Liver (tissue), 2 donors: ENCODE measurements at regions not wholly inside any gene's neighbourhood (a gene's known extent, or its start where the extent isn't known, plus 50 kb on each side); places are given as distances from the start of the nearest gene placed in this dataset.

Experiments
- FOXA1 ChIP-seq: IDR thresholded peaks from 2 replicates; pipeline ENCODE4 v1.6.1; 2016; ENCODE audit warnings: antibody characterized with exemption
- TF ChIP-seq, protein P1 (sequence below): fragments of 150-350 bp; IDR thresholded peaks from 2 replicates; pipeline ENCODE4 v1.5.1; 2017; ENCODE audit warnings: improper control_type of control experiment, low read depth, low read length; ENCODE audit not compliant: missing input control
- donor health status: healthy.

DNA sequence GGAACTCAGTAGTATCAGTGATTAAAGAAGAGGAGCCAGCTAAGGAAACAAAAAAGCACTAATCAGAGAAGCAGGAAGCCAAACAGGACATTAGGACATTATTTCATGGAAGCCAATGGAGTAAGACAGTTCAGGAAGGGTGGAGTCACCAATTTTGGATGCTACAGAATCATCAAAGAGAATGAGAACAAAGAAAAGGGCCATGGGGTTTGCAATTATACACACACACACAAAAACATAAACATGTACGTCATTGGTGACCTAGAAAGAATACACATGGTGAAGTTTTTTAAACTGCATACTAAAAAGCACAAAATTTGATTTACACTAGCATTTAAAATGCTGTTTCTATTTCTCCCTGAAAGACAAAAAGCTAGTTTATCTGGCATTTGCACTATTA is 96.8 kb upstream of the MRPS30 start:
- TF ChIP-seq FOXA1: no peak
- TF ChIP-seq, protein P1, sequence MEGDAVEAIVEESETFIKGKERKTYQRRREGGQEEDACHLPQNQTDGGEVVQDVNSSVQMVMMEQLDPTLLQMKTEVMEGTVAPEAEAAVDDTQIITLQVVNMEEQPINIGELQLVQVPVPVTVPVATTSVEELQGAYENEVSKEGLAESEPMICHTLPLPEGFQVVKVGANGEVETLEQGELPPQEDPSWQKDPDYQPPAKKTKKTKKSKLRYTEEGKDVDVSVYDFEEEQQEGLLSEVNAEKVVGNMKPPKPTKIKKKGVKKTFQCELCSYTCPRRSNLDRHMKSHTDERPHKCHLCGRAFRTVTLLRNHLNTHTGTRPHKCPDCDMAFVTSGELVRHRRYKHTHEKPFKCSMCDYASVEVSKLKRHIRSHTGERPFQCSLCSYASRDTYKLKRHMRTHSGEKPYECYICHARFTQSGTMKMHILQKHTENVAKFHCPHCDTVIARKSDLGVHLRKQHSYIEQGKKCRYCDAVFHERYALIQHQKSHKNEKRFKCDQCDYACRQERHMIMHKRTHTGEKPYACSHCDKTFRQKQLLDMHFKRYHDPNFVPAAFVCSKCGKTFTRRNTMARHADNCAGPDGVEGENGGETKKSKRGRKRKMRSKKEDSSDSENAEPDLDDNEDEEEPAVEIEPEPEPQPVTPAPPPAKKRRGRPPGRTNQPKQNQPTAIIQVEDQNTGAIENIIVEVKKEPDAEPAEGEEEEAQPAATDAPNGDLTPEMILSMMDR: no peak
